ENCODE measurements at regions not wholly inside any gene's neighbourhood (a gene's known extent, or its start where the extent isn't known, plus 50 kb on each side); places are given as distances from the start of the nearest gene placed in this dataset.

DNA sequence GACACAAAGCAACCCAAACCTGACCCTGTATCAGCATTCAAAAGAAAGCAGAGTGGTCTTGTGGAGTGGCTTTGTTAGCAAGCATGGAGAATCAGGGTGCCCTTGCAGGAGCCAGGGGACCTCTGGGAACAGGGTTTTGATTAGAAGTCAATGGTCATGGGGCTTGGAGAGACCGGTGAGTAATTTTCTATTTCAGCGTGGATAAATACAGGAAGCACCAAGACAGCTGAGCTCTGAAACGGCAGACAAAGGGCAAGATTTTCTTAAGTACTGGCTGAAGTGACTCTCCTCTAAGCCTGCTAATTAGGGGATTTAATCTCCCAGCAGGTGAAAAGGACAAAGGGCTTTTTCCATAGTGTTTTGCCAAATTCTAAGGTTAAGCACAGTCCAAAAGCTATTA, 78.0 kb upstream of the GAREM1 start:
- TF ChIP-seq POLR2A (IDR thresholded peaks at IDR 0.05): no peak
- TF ChIP-seq, protein P1, sequence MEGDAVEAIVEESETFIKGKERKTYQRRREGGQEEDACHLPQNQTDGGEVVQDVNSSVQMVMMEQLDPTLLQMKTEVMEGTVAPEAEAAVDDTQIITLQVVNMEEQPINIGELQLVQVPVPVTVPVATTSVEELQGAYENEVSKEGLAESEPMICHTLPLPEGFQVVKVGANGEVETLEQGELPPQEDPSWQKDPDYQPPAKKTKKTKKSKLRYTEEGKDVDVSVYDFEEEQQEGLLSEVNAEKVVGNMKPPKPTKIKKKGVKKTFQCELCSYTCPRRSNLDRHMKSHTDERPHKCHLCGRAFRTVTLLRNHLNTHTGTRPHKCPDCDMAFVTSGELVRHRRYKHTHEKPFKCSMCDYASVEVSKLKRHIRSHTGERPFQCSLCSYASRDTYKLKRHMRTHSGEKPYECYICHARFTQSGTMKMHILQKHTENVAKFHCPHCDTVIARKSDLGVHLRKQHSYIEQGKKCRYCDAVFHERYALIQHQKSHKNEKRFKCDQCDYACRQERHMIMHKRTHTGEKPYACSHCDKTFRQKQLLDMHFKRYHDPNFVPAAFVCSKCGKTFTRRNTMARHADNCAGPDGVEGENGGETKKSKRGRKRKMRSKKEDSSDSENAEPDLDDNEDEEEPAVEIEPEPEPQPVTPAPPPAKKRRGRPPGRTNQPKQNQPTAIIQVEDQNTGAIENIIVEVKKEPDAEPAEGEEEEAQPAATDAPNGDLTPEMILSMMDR (IDR thresholded peaks at IDR 0.05): no peak
- Histone ChIP-seq H3K4me1 (replicated peaks in 1 of 2) (no peaks in the 10 kb centered on the region), H3K4me3 (no peak overlapping the region), H3K9me3 (replicated peaks in 1 of 3) (no peaks in the 10 kb centered on the region), H3K27me3 (no peaks in the 10 kb centered on the region), H3K27ac (no peak overlapping the region), H3K36me3 (replicated peaks in 1 of 2) (no peaks in the 10 kb centered on the region)
- 46 to 67% (median 53%) methylated on average over 3 of the region's 3 CpGs for WGBS, 4 donors
- no peak for DNase-seq
- intact Hi-C loops (cut with DNase I): loop anchor here (10.0 kb wide), 2 partner anchors 64 to 284 kb away; no protein-coding TSS in a partner anchor

DNA sequence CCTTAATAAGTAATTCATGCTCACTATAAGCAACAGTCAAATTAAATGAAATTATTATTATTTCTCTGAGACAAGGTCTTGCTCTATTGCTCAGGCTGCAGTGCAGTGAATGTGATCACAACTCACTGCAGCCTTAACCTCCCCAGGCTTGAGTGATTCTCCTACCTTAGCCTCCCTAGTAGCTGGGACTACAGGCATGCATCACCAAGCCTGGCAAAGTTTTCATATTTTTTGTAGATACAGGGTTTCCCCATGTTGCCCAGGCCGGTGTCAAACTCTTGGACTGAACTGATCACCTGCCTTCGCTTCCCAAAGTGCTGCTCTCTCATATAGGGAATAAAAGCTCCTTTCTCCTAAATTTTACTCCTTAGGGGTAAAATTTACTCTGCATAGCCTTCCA, 74.9 kb upstream of the GAREM1 start:
- TF ChIP-seq, protein P1 (IDR thresholded peaks at IDR 0.05): no peak
- no peak for TF ChIP-seq POLR2A (IDR thresholded peaks at IDR 0.05)
- H3K4me1 ChIP-seq (replicated peaks in 1 of 2): no peaks in the 10 kb centered on the region
- H3K36me3 ChIP-seq (replicated peaks in 1 of 2): no peaks in the 10 kb centered on the region
- H3K27me3 ChIP-seq: no peaks in the 10 kb centered on the region
- WGBS, 4 donors: 85 to 94% (median 91%) methylated on average over 2 of the region's 2 CpGs
- intact Hi-C loops (cut with DNase I): loop anchor here (10.0 kb wide), 2 partner anchors 61 to 281 kb away; no protein-coding TSS in a partner anchor
- H3K4me3 ChIP-seq: no peak overlapping the region
- DNase-seq: no peak
- H3K9me3 ChIP-seq (replicated peaks in 1 of 3): no peaks in the 10 kb centered on the region
- H3K27ac ChIP-seq: no peak overlapping the region

DNA sequence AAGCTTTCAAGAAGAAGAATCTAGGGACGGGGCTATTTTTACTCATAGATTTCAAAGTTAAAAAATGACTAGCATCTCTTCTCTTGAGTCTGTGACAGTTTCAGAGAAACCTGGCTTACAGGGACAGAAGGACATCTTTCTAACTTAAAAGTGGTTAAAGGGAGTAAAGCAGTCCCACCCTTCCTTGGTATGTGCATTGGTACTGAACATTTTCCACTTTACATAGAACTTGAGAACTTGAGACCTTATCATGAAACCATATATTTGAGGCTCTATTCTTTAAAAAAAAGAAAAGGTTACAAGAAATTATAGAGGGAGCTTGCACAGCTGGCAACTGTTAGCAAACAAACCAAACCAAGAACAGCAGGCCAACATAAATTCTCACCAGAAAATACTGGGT, 73.4 kb upstream of the GAREM1 start:
- Histone ChIP-seq H3K4me3 (no peak overlapping the region), H3K36me3 (replicated peaks in 1 of 2) (no peaks in the 10 kb centered on the region), H3K4me1 (replicated peaks in 1 of 2) (no peaks in the 10 kb centered on the region), H3K9me3 (replicated peaks in 1 of 3) (no peaks in the 10 kb centered on the region), H3K27me3 (no peaks in the 10 kb centered on the region), H3K27ac (no peak overlapping the region)
- WGBS, 4 donors: 75 to 87% (median 80%) methylated on average over 1 of the region's 1 CpG
- TF ChIP-seq, protein P1 (IDR thresholded peaks at IDR 0.05): no peak
- TF ChIP-seq POLR2A (IDR thresholded peaks at IDR 0.05): no peak
- DNase-seq: no peak
- intact Hi-C loops (cut with DNase I): loop anchor here (10.0 kb wide), 2 partner anchors 59 to 279 kb away; no protein-coding TSS in a partner anchor

DNA sequence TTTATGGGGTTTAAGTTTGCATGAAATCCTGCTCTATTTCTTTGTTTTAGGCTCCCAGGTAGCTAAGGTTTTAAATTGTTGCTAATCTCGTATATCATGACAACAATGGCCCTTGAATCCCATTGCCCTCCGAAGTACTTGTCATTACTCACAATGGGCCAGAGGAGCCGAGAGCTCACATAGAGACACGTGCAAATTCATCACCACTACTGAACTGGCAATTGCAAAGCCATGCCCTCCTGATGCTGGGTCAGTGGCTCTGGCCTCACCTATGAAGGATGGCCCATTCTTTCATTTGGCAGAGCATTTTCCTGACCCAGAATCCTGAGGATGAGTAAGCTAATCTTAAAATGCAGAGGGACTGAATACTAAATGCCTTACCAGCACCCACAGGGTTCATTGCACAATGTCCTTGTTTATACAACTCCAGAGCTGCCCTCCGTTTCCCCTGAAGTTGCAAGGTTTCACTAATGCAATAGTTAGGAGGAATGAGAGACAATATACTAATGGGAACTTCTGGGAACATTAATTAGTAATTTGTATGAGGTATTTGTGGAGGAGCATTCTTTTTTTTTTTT, 71.6 kb upstream of the GAREM1 start:
- H3K9me3 ChIP-seq (replicated peaks in 1 of 3): no peaks in the 10 kb centered on the region
- no peaks in the 10 kb centered on the region for H3K4me1 ChIP-seq (replicated peaks in 1 of 2)
- no peaks in the 10 kb centered on the region for H3K27me3 ChIP-seq
- intact Hi-C loops (cut with DNase I): loop anchor here (10.0 kb wide), 2 partner anchors 58 to 278 kb away; no protein-coding TSS in a partner anchor
- WGBS, 4 donors: 54 to 64% (median 62%) methylated on average over 5 of the region's 5 CpGs
- TF ChIP-seq, protein P1 (IDR thresholded peaks at IDR 0.05): no peak
- TF ChIP-seq POLR2A (IDR thresholded peaks at IDR 0.05): no peak
- H3K27ac ChIP-seq: no peak overlapping the region
- H3K4me3 ChIP-seq: no peak overlapping the region
- no peak for DNase-seq
- no peaks in the 10 kb centered on the region for H3K36me3 ChIP-seq (replicated peaks in 1 of 2)

All from adrenal gland (tissue), 9 donors.